ENCODE measurements at regions not wholly inside any gene's neighbourhood (a gene's known extent, or its start where the extent isn't known, plus 50 kb on each side); places are given as distances from the start of the nearest gene placed in this dataset.

DNA sequence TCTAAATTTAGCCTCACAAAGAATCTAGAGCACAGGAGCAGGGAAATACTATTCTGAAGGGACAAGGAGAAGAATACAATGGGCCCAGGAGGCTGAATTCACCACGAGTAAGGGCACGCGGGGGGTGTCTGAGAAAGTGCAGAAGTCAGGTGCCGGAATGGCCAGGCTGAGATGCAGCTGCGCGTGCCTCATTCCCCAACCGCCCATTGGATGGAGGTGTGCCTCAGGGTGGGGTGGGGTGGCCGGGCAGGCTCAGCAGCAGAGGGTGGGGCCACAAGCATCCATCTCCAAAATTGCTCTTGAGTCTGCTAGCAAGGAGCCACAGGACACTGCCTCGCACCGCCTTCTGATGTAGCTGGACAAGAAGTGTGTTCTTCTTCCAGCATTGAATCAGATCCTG, 387.0 kb downstream of the SHANK2 start:
- no peak for TF ChIP-seq CTCF (IDR thresholded peaks at IDR 0.05)
- TF ChIP-seq EP300 (IDR thresholded peaks at IDR 0.05): no peak
